ENCODE measurements at regions not wholly inside any gene's neighbourhood (a gene's known extent, or its start where the extent isn't known, plus 50 kb on each side); places are given as distances from the start of the nearest gene placed in this dataset.

DNA sequence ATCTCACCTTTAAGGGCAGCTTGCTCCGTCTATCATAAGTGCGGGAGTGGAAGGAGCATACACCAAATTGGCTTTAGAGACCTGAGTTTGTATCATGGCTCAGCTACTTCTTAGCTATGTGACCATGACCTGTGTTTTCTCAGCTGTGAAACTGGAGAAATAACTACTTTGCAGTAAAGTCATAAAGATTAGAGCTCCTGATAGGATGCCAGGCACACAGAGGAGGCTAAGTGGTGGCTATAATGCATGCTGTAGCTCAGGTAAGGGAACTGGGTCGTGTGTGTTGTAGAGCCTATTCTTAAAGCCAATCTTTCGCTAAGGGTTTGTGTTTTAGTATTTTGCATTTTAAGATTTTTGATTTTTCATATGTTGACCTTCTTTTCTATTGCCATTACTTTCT, 451.5 kb upstream of the MAN1A1 start:
- intact Hi-C loops (cut with DNase I; ENCODE audit: low total_unique reads), result no loop called here
- H3K27ac ChIP-seq, result no peak overlapping the region
- TF ChIP-seq, protein P1, sequence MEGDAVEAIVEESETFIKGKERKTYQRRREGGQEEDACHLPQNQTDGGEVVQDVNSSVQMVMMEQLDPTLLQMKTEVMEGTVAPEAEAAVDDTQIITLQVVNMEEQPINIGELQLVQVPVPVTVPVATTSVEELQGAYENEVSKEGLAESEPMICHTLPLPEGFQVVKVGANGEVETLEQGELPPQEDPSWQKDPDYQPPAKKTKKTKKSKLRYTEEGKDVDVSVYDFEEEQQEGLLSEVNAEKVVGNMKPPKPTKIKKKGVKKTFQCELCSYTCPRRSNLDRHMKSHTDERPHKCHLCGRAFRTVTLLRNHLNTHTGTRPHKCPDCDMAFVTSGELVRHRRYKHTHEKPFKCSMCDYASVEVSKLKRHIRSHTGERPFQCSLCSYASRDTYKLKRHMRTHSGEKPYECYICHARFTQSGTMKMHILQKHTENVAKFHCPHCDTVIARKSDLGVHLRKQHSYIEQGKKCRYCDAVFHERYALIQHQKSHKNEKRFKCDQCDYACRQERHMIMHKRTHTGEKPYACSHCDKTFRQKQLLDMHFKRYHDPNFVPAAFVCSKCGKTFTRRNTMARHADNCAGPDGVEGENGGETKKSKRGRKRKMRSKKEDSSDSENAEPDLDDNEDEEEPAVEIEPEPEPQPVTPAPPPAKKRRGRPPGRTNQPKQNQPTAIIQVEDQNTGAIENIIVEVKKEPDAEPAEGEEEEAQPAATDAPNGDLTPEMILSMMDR (IDR thresholded peaks at IDR 0.05), result no peak
- TF ChIP-seq POLR2A (IDR thresholded peaks at IDR 0.05), result no peak
- H3K27me3 ChIP-seq, result no peaks in the 10 kb centered on the region
- H3K9me3 ChIP-seq, result no peaks in the 10 kb centered on the region
- no peak for DNase-seq
- no peak overlapping the region for H3K4me3 ChIP-seq
- H3K36me3 ChIP-seq, result no peaks in the 10 kb centered on the region
- H3K4me1 ChIP-seq, result no peaks in the 10 kb centered on the region

- TF ChIP-seq, protein P1 (IDR thresholded peaks at IDR 0.05), result no peak
- no peak for TF ChIP-seq POLR2A (IDR thresholded peaks at IDR 0.05)
- no peaks in the 10 kb centered on the region for H3K9me3 ChIP-seq
- no peaks in the 10 kb centered on the region for H3K36me3 ChIP-seq
- intact Hi-C loops (cut with DNase I; ENCODE audit: low total_unique reads), result no loop called here
- H3K4me3 ChIP-seq, result no peak overlapping the region
- no peak overlapping the region for H3K27ac ChIP-seq
- no peaks in the 10 kb centered on the region for H3K4me1 ChIP-seq
- no peaks in the 10 kb centered on the region for H3K27me3 ChIP-seq
- no peak for DNase-seq
These were observed 451.0 kb upstream of the MAN1A1 start for GRCh38 chr6:119800526-119800925.

DNA sequence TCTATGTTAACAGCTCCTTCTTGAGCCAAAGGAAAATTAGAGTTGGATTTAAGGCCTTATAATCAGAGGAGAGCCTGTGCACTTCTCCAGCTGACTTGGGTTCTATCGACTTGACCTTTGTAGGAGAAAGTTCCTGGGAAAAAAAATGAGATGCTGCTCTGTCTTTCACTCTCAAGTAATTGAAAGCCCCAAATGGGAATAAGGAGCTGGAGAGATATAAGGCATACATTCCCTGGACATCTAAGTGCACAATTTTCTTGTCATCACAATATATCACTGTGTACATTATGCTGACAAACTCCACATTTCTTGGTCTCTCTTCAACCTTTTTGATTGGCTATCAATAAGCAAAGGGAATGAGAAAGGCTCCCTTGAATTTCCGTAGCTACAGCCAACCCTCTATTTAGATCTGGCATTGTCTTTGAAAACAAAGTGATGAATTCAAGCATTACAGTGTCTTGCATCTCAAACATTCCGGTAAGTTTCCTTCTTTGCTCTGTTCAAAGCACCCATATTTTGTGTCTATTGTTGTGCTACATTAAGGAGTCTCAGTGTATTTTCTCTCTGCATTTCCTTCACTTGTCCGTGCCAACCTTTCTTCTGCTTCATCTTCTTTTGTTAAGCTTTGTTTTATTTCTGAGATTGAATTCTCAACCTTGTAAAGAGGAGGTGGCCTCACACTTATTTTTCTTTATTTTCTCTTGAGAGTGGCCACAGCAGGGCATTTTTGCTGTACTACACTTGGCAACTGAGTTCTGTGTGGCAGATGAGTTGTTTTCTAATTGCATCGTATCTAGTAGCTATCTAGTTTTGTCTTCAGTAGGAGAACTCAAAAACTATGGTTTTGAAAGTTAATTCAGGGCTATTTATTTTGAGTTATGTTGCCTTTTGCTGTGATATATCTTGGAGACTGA, 450.3 kb upstream of the MAN1A1 start:
- Histone ChIP-seq H3K36me3 (no peaks in the 10 kb centered on the region), H3K27me3 (no peaks in the 10 kb centered on the region), H3K4me1 (no peaks in the 10 kb centered on the region), H3K4me3 (no peak overlapping the region), H3K27ac (no peak overlapping the region), H3K9me3 (no peaks in the 10 kb centered on the region)
- no peak for TF ChIP-seq POLR2A (IDR thresholded peaks at IDR 0.05)
- TF ChIP-seq, protein P1 (IDR thresholded peaks at IDR 0.05), result no peak
- DNase-seq, result no peak
- intact Hi-C loops (cut with DNase I; ENCODE audit: low total_unique reads), result no loop called here

GRCh38 chr6:119791736-119792135, 442.2 kb upstream of the MAN1A1 start:
- H3K9me3 ChIP-seq, result no peaks in the 10 kb centered on the region
- H3K27me3 ChIP-seq, result no peaks in the 10 kb centered on the region

DNA sequence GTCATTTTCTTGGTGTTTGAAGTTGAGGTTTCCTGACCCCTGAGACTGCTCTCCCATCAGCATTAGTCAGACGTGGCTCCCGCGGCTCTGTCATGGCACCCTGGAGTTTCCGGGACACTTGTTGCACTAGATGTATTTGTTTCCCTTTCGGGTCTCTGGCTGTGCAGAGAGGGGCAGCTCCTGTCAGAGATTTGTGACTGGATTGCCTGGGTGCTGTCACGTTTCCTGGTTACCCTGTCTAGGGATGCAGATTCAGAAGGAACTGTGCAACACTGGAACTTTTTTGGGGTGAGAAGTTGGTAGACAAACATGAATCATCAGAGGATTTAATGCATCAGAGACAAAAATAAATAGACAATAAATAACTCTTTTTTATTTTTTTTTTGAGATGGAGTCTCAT, 431.8 kb upstream of the MAN1A1 start:
- Histone ChIP-seq H3K27ac (no peak overlapping the region), H3K9me3 (peaks cover 0 to 3% of the 10 kb centered on the region in 2 donors), H3K4me1 (no peaks in the 10 kb centered on the region), H3K4me3 (no peak overlapping the region), H3K36me3 (no peaks in the 10 kb centered on the region), H3K27me3 (no peaks in the 10 kb centered on the region)
- TF ChIP-seq POLR2A (IDR thresholded peaks at IDR 0.05), result no peak
- TF ChIP-seq, protein P1 (IDR thresholded peaks at IDR 0.05), result no peak
- DNase-seq, result no peak
- intact Hi-C loops (cut with DNase I; ENCODE audit: low total_unique reads), result no loop called here

More at GRCh38 chr6:119791736-119792135, 442.2 kb upstream of the MAN1A1 start:
- Histone ChIP-seq H3K4me1 (no peaks in the 10 kb centered on the region), H3K27ac (no peak overlapping the region), H3K4me3 (no peak overlapping the region), H3K36me3 (no peaks in the 10 kb centered on the region)
- intact Hi-C loops (cut with DNase I; ENCODE audit: low total_unique reads), result no loop called here
- TF ChIP-seq, protein P1 (IDR thresholded peaks at IDR 0.05), result no peak
- TF ChIP-seq POLR2A (IDR thresholded peaks at IDR 0.05), result no peak
- DNase-seq, result no peak

Measured in uterus (tissue), 3 donors.